CD4-positive, alpha-beta T cell (primary cell): ENCODE measurements at regions not wholly inside any gene's neighbourhood (a gene's known extent, or its start where the extent isn't known, plus 50 kb on each side); places are given as distances from the start of the nearest gene placed in this dataset.

ENCODE experiments used
- ATAC-seq: fragments of 200-7000 bp; cut with Tn5 transposase; one replicate; pipeline ENCODE4 v1.10.0; 2022; ENCODE audit warnings: mild to moderate bottlenecking; ENCODE audit not compliant: poor library complexity
- CTCF ChIA-PET: fragments of 350-600 bp; sonication (Branson Sonifier 250); formaldehyde crosslinking; loops from one replicate; lab custom pipeline; 2021; ENCODE audit warnings: antibody characterized with exemption, inconsistent platforms; lab: Charles Lee
- POLR2A ChIA-PET: fragments of 350-600 bp; sonication (Branson Sonifier 250); formaldehyde crosslinking; loops from one replicate; lab custom pipeline; 2021; ENCODE audit warnings: antibody characterized with exemption, inconsistent platforms; lab: Charles Lee
- DNase-seq, 14 experiments: peaks; one replicate each; pipeline ENCODE4 v3.0.0-alpha.2; 2013 to 2020; ENCODE audit warnings: mixed read lengths in 2 of 14
- H3K27ac ChIP-seq, 2 donors: one replicate each; pipeline versions ENCODE4 v1.5.1 to v1.7.0; 2013; ENCODE audit warnings: low read length in 2 of 2, low read depth in 1 of 2, mild to moderate bottlenecking in 1 of 2
- H3K27me3 ChIP-seq, 2 experiments: 1 replicate in 1 of 2; 2 replicates in 1 of 2; pipeline versions ENCODE4 v1.6.1 to v1.7.0; 2013; ENCODE audit warnings: low read length in 2 of 2, control low read depth in 1 of 2, mild to moderate bottlenecking in 1 of 2, moderate library complexity in 1 of 2; ENCODE audit not compliant: insufficient read depth in 2 of 2, control insufficient read depth in 1 of 2
- H3K36me3 ChIP-seq: one replicate; pipeline ENCODE4 v1.6.1; 2013; ENCODE audit warnings: low read length, control low read depth; ENCODE audit not compliant: insufficient read depth
- H3K4me1 ChIP-seq: one replicate; pipeline ENCODE4 v1.6.1; 2013; ENCODE audit warnings: low read length, control low read depth; ENCODE audit not compliant: insufficient read depth
- H3K4me3 ChIP-seq: one replicate; pipeline ENCODE4 v1.5.1; 2013; ENCODE audit warnings: mild to moderate bottlenecking, low read length, moderate library complexity
- H3K9me3 ChIP-seq, 2 experiments: 1 replicate in 1 of 2; 2 replicates in 1 of 2; pipeline versions ENCODE4 v1.6.1 to v1.7.0; 2013; ENCODE audit warnings: low read length in 2 of 2, mild to moderate bottlenecking in 2 of 2, control low read depth in 1 of 2, moderate library complexity in 1 of 2; ENCODE audit not compliant: control insufficient read depth in 1 of 2, insufficient read depth in 1 of 2
- H3K27ac Mint-ChIP-seq: one replicate; pipeline ENCODE4 v1.8.0; 2020; ENCODE audit warnings: mixed read lengths
- H3K27me3 Mint-ChIP-seq: one replicate; pipeline ENCODE4 v1.8.0; 2021; ENCODE audit warnings: mixed read lengths
- H3K36me3 Mint-ChIP-seq: one replicate; pipeline ENCODE4 v1.8.0; 2021; ENCODE audit warnings: low read depth, mixed read lengths
- H3K4me1 Mint-ChIP-seq: one replicate; pipeline ENCODE4 v1.8.0; 2021; ENCODE audit warnings: low read depth, mixed read lengths
- H3K4me3 Mint-ChIP-seq: one replicate; pipeline ENCODE4 v1.8.0; 2020; ENCODE audit warnings: mild to moderate bottlenecking, mixed read lengths
- H3K9me3 Mint-ChIP-seq: one replicate; pipeline ENCODE4 v1.8.0; 2020; ENCODE audit warnings: mixed read lengths
- CTCF ChIP-seq: fragments of 200-600 bp; IDR thresholded peaks from one replicate; pipeline ENCODE4 v1.8.0; 2022; ENCODE audit warnings: antibody characterized with exemption, mild to moderate bottlenecking
- intact Hi-C, 2 experiments: fragments of 100-400 bp; cut with DNase I in 1 of 2; cut with micrococcal nuclease in 1 of 2; formaldehyde crosslinking; loops; one replicate each; pipeline versions ENCODE4 v1.15.1 to v1.9.0; 2023 to 2025; cut with DNase I, micrococcal nuclease

GRCh38 chr9:118554987-118555386 is 814.2 kb downstream of the BRINP1 start:
- no peaks in the 10 kb centered on the region for H3K4me1 Mint-ChIP-seq
- intact Hi-C loops, result no loop called here
- ChIA-PET POLR2A (no interaction called here), CTCF (no interaction called here)
- no peak for DNase-seq
- H3K27me3 ChIP-seq, result no peaks in the 10 kb centered on the region
- no peaks in the 10 kb centered on the region for H3K4me1 ChIP-seq
- no peak for ATAC-seq
- H3K36me3 ChIP-seq, result no peaks in the 10 kb centered on the region
- H3K4me3 ChIP-seq, result no peak overlapping the region
- H3K9me3 Mint-ChIP-seq, result peaks cover 7% of the 10 kb centered on the region
- no peak for TF ChIP-seq CTCF
- H3K4me3 Mint-ChIP-seq, result no peak overlapping the region
- H3K27ac Mint-ChIP-seq, result no peak overlapping the region
- H3K9me3 ChIP-seq, result peaks cover 0 to 4% of the 10 kb centered on the region in 2 experiments
- no peaks in the 10 kb centered on the region for H3K27me3 Mint-ChIP-seq
- no peak overlapping the region for H3K27ac ChIP-seq
- no peaks in the 10 kb centered on the region for H3K36me3 Mint-ChIP-seq

- H3K36me3 Mint-ChIP-seq, result no peaks in the 10 kb centered on the region
- no peaks in the 10 kb centered on the region for H3K27me3 Mint-ChIP-seq
- Histone ChIP-seq H3K27ac (no peak overlapping the region), H3K27me3 (no peaks in the 10 kb centered on the region), H3K36me3 (no peaks in the 10 kb centered on the region), H3K4me3 (no peak overlapping the region), H3K9me3 (peaks cover 0 to 11% of the 10 kb centered on the region in 2 experiments), H3K4me1 (no peaks in the 10 kb centered on the region)
- POLR2A ChIA-PET, result no interaction called here
- CTCF ChIA-PET, result interaction anchor here (0.6 to 1.3 kb wide), 2 partner anchors 8 to 324 kb away, joined by 3 to 5 read pairs; no protein-coding TSS in a partner anchor
- H3K4me1 Mint-ChIP-seq, result no peaks in the 10 kb centered on the region
- no peak overlapping the region for H3K4me3 Mint-ChIP-seq
- H3K27ac Mint-ChIP-seq, result no peak overlapping the region
- intact Hi-C loops, result no loop called here
- no peak for TF ChIP-seq CTCF
- H3K9me3 Mint-ChIP-seq, result peaks cover 7% of the 10 kb centered on the region
- no peak for ATAC-seq
- no peak for DNase-seq
Measured at GRCh38 chr9:118558026-118558425, 811.2 kb downstream of the BRINP1 start.

- ChIA-PET CTCF (no interaction called here), POLR2A (no interaction called here)
- ATAC-seq (no peak), DNase-seq (no peak)
- Mint-ChIP-seq H3K27me3 (no peaks in the 10 kb centered on the region), H3K9me3 (peaks cover 12% of the 10 kb centered on the region), H3K4me1 (no peaks in the 10 kb centered on the region), H3K36me3 (no peaks in the 10 kb centered on the region), H3K4me3 (no peak overlapping the region), H3K27ac (no peak overlapping the region)
- H3K4me1 ChIP-seq, result no peaks in the 10 kb centered on the region
- no peak for TF ChIP-seq CTCF
- H3K27me3 ChIP-seq, result no peaks in the 10 kb centered on the region
- H3K4me3 ChIP-seq, result no peak overlapping the region
- peaks cover 0 to 11% of the 10 kb centered on the region in 2 experiments for H3K9me3 ChIP-seq
- no peak overlapping the region for H3K27ac ChIP-seq
- no peaks in the 10 kb centered on the region for H3K36me3 ChIP-seq
- intact Hi-C loops, result no loop called here
Measured at GRCh38 chr9:118558891-118559290, 810.3 kb downstream of the BRINP1 start.
